ENCODE measurements at regions not wholly inside any gene's neighbourhood (a gene's known extent, or its start where the extent isn't known, plus 50 kb on each side); places are given as distances from the start of the nearest gene placed in this dataset.
A peak's percentile ranks its signal among the peaks of the same experiment; 100 is the strongest.

DNA sequence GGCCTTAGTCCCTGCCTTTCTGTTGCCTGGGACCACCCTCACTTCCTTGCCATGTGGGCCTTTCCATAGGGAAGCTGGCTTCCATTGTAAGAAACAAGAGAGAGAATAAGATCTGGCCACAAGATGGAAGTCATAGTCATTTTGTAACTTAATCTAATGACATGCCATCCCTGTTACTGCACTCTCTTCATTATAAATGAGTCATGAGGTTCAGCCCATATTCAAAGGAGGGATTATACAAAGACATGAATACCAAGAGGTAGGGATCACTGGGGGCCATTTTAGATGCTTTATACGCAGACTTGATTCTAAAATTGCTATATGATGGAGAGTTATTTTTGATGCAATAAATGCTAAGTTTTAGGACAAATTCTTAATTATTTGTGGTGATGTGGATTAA lies 75.2 kb upstream of the CELF2 start:
- H3K23ac ChIP-seq (ENCODE audit: low read depth, low read length), result no peak overlapping the region
- no peaks in the 10 kb centered on the region for H3K9me1 ChIP-seq (ENCODE audit: insufficient read depth, low read length)
- no TSS peak for BruUV-seq (replicated peaks)
- no peak overlapping the region for H3K4ac ChIP-seq (ENCODE audit: low read depth, low read length)
- no peak overlapping the region for H3K56ac ChIP-seq (ENCODE audit: extremely low read depth, insufficient read depth, low read length)
- no peaks in the 10 kb centered on the region for H3K4me1 ChIP-seq (ENCODE audit: control insufficient read depth, insufficient read depth, low read length)
- intact Hi-C loops (cut with micrococcal nuclease), result no loop called here
- DNase-seq (peak; percentile 50), ATAC-seq (ENCODE audit: low read depth) (no peak)
- H3K79me1 ChIP-seq (ENCODE audit: low read depth in 1 of 2, low read length in 2 of 2), result no peaks in the 10 kb centered on the region
- H2BK120ac ChIP-seq (ENCODE audit: low read depth, low read length), result no peak overlapping the region
- ChIA-PET POLR2A (ENCODE audit: unreplicated experiment) (no interaction called here), CTCF (interaction anchor here (0.6 to 0.7 kb wide), 2 partner anchors 9 to 82 kb away, joined by 4 to 6 read pairs; no protein-coding TSS in a partner anchor)
- no peak overlapping the region for H4K8ac ChIP-seq (ENCODE audit: low read depth in 2 of 2, low read length in 2 of 2)
- H2BK15ac ChIP-seq (ENCODE audit: low read depth, low read length), result no peak overlapping the region
- no peak overlapping the region for H2AK9ac ChIP-seq (replicated peaks; ENCODE audit: low read depth, low read length, poor library complexity)
- peaks cover 12% of the 10 kb centered on the region for H3K9me3 ChIP-seq (ENCODE audit: control insufficient read depth, insufficient read depth, low read length)
- WGBS, 2 experiments (ENCODE audit: extremely low coverage in 2 of 2, insufficient read length in 1 of 2), result no CpG with 5 or more reads among the region's 1 CpG
- H2BK5ac ChIP-seq (ENCODE audit: low read depth, low read length, poor library complexity, severe bottlenecking), result no peak overlapping the region
- H2BK20ac ChIP-seq (ENCODE audit: low read depth, low read length), result no peak overlapping the region
- H3K9ac ChIP-seq (ENCODE audit: low read depth, low read length), result no peak overlapping the region
- dilution Hi-C loops (cut with HindIII; ENCODE audit: low sequenced_read_pairs, unreplicated experiment), result no loop called here
- no peaks in the 10 kb centered on the region for H3K36me3 ChIP-seq (ENCODE audit: control insufficient read depth, insufficient read depth, low read length)
- no peak overlapping the region for H4K91ac ChIP-seq (ENCODE audit: insufficient read depth, low read depth, low read length)
- no peaks in the 10 kb centered on the region for H4K20me1 ChIP-seq (ENCODE audit: insufficient read depth, low read length)
- no peak overlapping the region for H3K4me3 ChIP-seq (ENCODE audit: insufficient read depth, low read depth, low read length)
- H3K27me3 ChIP-seq (ENCODE audit: control insufficient read depth, insufficient read depth, low read length), result peaks cover 2% of the 10 kb centered on the region; the same call in 1 of the 2 replicates
- no peak overlapping the region for H2AFZ ChIP-seq (replicated peaks; ENCODE audit: low read length, poor library complexity)
- no peak overlapping the region for H4K5ac ChIP-seq (ENCODE audit: low read depth, low read length)
- in situ Hi-C loops (cut with MboI; ENCODE audit: low sequenced_read_pairs), result no loop called here
- TF ChIP-seq CEBPB (IDR thresholded peaks at IDR 0.05; ENCODE audit: low read depth, low read length), result no peak
- no peak overlapping the region for H2AK5ac ChIP-seq (ENCODE audit: low read depth, low read length)
- H3K4me2 ChIP-seq (ENCODE audit: low read depth, low read length), result no peak overlapping the region
- no peak overlapping the region for H3K27ac ChIP-seq (ENCODE audit: insufficient read depth, low read length)
- H3K14ac ChIP-seq (replicated peaks; ENCODE audit: low read depth, low read length), result no peak overlapping the region
- H3K18ac ChIP-seq (ENCODE audit: low read depth, low read length), result no peak overlapping the region

Data from IMR-90 (cell line).